ENCODE measurements at regions not wholly inside any gene's neighbourhood (a gene's known extent, or its start where the extent isn't known, plus 50 kb on each side); places are given as distances from the start of the nearest gene placed in this dataset.

DNA sequence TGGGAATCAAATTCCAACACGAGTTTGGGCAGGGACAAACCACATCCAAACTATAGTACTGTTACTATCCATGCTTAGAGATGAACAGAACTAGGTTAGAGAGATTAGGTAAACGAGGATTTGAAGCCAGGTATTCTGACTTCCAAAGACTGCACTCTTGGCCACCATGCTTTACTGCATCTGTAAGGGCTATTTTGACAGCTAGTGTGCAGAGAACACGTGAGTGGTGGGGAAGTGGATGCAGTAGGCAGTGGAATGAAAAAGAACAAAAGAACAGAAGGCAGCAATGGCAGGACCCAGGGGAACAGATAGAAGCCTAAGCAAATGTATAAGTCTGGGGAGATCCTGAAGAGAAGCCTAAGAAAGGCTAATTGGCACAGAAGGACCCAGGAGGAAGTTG is 59.1 kb upstream of the GJA8 start:
- Histone ChIP-seq H3K4me3 (no peak overlapping the region), H3K79me2 (replicated peaks; ENCODE audit: insufficient read depth) (no peaks in the 10 kb centered on the region), H3K9me2 (ENCODE audit: insufficient read depth) (peaks cover 29% of the 10 kb centered on the region), H3K27ac (ENCODE audit: low read depth) (no peak overlapping the region), H2AFZ (no peak overlapping the region; the same call in 1 of the 2 replicates), H3K27me3 (ENCODE audit: insufficient read depth) (no peaks in the 10 kb centered on the region), H3F3A (replicated peaks; ENCODE audit: low read depth) (no peaks in the 10 kb centered on the region), H3K36me3 (ENCODE audit: insufficient read depth) (no peaks in the 10 kb centered on the region), H4K20me1 (replicated peaks; ENCODE audit: insufficient read depth) (no peaks in the 10 kb centered on the region), H3K4me1 (ENCODE audit: insufficient read depth) (peaks cover 1% of the 10 kb centered on the region), H3K4me2 (no peak overlapping the region)
- no peak for ATAC-seq
- Mint-ChIP-seq H3K4me3 (no peak overlapping the region), H3K4me1 (peaks cover 19% of the 10 kb centered on the region), H3K9me3 (no peaks in the 10 kb centered on the region), H3K27ac (no peak overlapping the region), H3K36me3 (ENCODE audit: low read depth) (no peaks in the 10 kb centered on the region), H3K27me3 (ENCODE audit: insufficient read depth, low read depth, poor library complexity) (peaks cover 3% of the 10 kb centered on the region)
- no peak for TF ChIP-seq JUNB (IDR thresholded peaks at IDR 0.05; ENCODE audit: unreplicated experiment)
- no peak for TF ChIP-seq EZH2phosphoT487 (IDR thresholded peaks at IDR 0.05; ENCODE audit: unreplicated experiment)
- TF ChIP-seq, protein P1, sequence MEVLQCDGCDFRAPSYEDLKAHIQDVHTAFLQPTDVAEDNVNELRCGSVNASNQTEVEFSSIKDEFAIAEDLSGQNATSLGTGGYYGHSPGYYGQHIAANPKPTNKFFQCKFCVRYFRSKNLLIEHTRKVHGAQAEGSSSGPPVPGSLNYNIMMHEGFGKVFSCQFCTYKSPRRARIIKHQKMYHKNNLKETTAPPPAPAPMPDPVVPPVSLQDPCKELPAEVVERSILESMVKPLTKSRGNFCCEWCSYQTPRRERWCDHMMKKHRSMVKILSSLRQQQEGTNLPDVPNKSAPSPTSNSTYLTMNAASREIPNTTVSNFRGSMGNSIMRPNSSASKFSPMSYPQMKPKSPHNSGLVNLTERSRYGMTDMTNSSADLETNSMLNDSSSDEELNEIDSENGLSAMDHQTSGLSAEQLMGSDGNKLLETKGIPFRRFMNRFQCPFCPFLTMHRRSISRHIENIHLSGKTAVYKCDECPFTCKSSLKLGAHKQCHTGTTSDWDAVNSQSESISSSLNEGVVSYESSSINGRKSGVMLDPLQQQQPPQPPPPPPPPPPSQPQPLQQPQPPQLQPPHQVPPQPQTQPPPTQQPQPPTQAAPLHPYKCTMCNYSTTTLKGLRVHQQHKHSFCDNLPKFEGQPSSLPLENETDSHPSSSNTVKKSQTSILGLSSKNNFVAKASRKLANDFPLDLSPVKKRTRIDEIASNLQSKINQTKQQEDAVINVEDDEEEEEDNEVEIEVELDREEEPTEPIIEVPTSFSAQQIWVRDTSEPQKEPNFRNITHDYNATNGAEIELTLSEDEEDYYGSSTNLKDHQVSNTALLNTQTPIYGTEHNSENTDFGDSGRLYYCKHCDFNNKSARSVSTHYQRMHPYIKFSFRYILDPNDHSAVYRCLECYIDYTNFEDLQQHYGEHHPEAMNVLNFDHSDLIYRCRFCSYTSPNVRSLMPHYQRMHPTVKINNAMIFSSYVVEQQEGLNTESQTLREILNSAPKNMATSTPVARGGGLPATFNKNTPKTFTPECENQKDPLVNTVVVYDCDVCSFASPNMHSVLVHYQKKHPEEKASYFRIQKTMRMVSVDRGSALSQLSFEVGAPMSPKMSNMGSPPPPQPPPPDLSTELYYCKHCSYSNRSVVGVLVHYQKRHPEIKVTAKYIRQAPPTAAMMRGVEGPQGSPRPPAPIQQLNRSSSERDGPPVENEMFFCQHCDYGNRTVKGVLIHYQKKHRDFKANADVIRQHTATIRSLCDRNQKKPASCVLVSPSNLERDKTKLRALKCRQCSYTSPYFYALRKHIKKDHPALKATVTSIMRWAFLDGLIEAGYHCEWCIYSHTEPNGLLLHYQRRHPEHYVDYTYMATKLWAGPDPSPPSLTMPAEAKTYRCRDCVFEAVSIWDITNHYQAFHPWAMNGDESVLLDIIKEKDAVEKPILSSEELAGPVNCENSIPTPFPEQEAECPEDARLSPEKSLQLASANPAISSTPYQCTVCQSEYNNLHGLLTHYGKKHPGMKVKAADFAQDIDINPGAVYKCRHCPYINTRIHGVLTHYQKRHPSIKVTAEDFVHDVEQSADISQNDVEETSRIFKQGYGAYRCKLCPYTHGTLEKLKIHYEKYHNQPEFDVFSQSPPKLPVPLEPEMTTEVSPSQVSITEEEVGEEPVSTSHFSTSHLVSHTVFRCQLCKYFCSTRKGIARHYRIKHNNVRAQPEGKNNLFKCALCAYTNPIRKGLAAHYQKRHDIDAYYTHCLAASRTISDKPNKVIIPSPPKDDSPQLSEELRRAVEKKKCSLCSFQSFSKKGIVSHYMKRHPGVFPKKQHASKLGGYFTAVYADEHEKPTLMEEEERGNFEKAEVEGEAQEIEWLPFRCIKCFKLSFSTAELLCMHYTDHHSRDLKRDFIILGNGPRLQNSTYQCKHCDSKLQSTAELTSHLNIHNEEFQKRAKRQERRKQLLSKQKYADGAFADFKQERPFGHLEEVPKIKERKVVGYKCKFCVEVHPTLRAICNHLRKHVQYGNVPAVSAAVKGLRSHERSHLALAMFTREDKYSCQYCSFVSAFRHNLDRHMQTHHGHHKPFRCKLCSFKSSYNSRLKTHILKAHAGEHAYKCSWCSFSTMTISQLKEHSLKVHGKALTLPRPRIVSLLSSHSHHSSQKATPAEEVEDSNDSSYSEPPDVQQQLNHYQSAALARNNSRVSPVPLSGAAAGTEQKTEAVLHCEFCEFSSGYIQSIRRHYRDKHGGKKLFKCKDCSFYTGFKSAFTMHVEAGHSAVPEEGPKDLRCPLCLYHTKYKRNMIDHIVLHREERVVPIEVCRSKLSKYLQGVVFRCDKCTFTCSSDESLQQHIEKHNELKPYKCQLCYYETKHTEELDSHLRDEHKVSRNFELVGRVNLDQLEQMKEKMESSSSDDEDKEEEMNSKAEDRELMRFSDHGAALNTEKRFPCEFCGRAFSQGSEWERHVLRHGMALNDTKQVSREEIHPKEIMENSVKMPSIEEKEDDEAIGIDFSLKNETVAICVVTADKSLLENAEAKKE (CRISPR knock-in tag; IDR thresholded peaks at IDR 0.05), result no peak
- TF ChIP-seq ZNF331 (CRISPR knock-in tag; IDR thresholded peaks at IDR 0.05; ENCODE audit: low read depth), result no peak
- TF ChIP-seq, protein P2, sequence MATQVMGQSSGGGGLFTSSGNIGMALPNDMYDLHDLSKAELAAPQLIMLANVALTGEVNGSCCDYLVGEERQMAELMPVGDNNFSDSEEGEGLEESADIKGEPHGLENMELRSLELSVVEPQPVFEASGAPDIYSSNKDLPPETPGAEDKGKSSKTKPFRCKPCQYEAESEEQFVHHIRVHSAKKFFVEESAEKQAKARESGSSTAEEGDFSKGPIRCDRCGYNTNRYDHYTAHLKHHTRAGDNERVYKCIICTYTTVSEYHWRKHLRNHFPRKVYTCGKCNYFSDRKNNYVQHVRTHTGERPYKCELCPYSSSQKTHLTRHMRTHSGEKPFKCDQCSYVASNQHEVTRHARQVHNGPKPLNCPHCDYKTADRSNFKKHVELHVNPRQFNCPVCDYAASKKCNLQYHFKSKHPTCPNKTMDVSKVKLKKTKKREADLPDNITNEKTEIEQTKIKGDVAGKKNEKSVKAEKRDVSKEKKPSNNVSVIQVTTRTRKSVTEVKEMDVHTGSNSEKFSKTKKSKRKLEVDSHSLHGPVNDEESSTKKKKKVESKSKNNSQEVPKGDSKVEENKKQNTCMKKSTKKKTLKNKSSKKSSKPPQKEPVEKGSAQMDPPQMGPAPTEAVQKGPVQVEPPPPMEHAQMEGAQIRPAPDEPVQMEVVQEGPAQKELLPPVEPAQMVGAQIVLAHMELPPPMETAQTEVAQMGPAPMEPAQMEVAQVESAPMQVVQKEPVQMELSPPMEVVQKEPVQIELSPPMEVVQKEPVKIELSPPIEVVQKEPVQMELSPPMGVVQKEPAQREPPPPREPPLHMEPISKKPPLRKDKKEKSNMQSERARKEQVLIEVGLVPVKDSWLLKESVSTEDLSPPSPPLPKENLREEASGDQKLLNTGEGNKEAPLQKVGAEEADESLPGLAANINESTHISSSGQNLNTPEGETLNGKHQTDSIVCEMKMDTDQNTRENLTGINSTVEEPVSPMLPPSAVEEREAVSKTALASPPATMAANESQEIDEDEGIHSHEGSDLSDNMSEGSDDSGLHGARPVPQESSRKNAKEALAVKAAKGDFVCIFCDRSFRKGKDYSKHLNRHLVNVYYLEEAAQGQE (IDR thresholded peaks at IDR 0.05; ENCODE audit: unreplicated experiment), result no peak
- no peak for TF ChIP-seq NANOG (IDR thresholded peaks at IDR 0.05; ENCODE audit: borderline replicate concordance)
- TF ChIP-seq POLR2AphosphoS5 (IDR thresholded peaks at IDR 0.05; ENCODE audit: low read depth), result no peak
- no peak for TF ChIP-seq ZNF114 (CRISPR knock-in tag; IDR thresholded peaks at IDR 0.05)
- TF ChIP-seq STAT1 (IDR thresholded peaks at IDR 0.05; ENCODE audit: unreplicated experiment), result no peak
- TF ChIP-seq, protein P3, sequence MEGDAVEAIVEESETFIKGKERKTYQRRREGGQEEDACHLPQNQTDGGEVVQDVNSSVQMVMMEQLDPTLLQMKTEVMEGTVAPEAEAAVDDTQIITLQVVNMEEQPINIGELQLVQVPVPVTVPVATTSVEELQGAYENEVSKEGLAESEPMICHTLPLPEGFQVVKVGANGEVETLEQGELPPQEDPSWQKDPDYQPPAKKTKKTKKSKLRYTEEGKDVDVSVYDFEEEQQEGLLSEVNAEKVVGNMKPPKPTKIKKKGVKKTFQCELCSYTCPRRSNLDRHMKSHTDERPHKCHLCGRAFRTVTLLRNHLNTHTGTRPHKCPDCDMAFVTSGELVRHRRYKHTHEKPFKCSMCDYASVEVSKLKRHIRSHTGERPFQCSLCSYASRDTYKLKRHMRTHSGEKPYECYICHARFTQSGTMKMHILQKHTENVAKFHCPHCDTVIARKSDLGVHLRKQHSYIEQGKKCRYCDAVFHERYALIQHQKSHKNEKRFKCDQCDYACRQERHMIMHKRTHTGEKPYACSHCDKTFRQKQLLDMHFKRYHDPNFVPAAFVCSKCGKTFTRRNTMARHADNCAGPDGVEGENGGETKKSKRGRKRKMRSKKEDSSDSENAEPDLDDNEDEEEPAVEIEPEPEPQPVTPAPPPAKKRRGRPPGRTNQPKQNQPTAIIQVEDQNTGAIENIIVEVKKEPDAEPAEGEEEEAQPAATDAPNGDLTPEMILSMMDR (conservative IDR thresholded peaks at IDR 0.05; ENCODE audit: low read depth in 2 of 2), result no peak
- DNase-seq (ENCODE audit: low spot score), result no peak

Measured in GM23338 (cell line).